ENCODE measurements at regions not wholly inside any gene's neighbourhood (a gene's known extent, or its start where the extent isn't known, plus 50 kb on each side); places are given as distances from the start of the nearest gene placed in this dataset.

DNA sequence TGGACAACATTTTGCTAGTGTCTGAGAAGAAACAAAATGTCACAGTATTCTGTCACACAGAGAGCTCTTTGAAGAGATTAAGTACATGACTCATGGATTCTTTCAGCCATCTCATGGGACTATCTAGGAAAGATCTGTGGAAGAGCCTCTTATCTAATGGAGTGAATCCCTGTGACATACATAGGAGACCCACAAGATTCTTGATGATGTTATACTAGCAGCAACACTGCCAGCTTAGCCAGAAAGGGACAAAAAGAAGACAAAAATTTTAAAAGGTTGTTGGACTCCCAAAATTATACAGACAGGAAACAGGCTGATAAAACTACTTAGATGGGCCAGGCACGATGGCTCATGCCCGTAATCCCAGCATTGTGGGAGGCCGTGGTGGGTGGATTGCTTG lies 143.3 kb upstream of the MGAT5 start:
- H3K4me3 ChIP-seq (ENCODE audit: low read length): no peak overlapping the region
- no peaks in the 10 kb centered on the region for H3K36me3 ChIP-seq (ENCODE audit: insufficient read depth, low read length)
- H3F3A ChIP-seq (ENCODE audit: insufficient read depth, low read length, poor library complexity, severe bottlenecking): no peaks in the 10 kb centered on the region
- H3K4me2 ChIP-seq (ENCODE audit: low read length): no peak overlapping the region
- no peaks in the 10 kb centered on the region for H3K9me3 ChIP-seq (ENCODE audit: low read length)
- H3K9me2 ChIP-seq (ENCODE audit: insufficient read depth, low read length): no peaks in the 10 kb centered on the region
- H3K27me3 ChIP-seq (ENCODE audit: insufficient read depth, low read depth, low read length): no peaks in the 10 kb centered on the region
- no peaks in the 10 kb centered on the region for H4K20me1 ChIP-seq (ENCODE audit: insufficient read depth)
- TF ChIP-seq SMC3 (conservative IDR thresholded peaks at IDR 0.05; ENCODE audit: poor library complexity): no peak
- TF ChIP-seq, protein P1, sequence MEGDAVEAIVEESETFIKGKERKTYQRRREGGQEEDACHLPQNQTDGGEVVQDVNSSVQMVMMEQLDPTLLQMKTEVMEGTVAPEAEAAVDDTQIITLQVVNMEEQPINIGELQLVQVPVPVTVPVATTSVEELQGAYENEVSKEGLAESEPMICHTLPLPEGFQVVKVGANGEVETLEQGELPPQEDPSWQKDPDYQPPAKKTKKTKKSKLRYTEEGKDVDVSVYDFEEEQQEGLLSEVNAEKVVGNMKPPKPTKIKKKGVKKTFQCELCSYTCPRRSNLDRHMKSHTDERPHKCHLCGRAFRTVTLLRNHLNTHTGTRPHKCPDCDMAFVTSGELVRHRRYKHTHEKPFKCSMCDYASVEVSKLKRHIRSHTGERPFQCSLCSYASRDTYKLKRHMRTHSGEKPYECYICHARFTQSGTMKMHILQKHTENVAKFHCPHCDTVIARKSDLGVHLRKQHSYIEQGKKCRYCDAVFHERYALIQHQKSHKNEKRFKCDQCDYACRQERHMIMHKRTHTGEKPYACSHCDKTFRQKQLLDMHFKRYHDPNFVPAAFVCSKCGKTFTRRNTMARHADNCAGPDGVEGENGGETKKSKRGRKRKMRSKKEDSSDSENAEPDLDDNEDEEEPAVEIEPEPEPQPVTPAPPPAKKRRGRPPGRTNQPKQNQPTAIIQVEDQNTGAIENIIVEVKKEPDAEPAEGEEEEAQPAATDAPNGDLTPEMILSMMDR (IDR thresholded peaks at IDR 0.05; ENCODE audit: poor library complexity, severe bottlenecking): no peak
- no peak for TF ChIP-seq EZH2 (IDR thresholded peaks at IDR 0.05; ENCODE audit: borderline replicate concordance, insufficient read depth, low read length, poor library complexity, severe bottlenecking)
- H3K27ac ChIP-seq (ENCODE audit: low read length): no peak overlapping the region
- H3K9ac ChIP-seq (ENCODE audit: low read length): no peak overlapping the region
- no peaks in the 10 kb centered on the region for H3K79me2 ChIP-seq (replicated peaks; ENCODE audit: insufficient read depth, low read length)
- no peak overlapping the region for H2AFZ ChIP-seq (ENCODE audit: low read depth, low read length)

DNA sequence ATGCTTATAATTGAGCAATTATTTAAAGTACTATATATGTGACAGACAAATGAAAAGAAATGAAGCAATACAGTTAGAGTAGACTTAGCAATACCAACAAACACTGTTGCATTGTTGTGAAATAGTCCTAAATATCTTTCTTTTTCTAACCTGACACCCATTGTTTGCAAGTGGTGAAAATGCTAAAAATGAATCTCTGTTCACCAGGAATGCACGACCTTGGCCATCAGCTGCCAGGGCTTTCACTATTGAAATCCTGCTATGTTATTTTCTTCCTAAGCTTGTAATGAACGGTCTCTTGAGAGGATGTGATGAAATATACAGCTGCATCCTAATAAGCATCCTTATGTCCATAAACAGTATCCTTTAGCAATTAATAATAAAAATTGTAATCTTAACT lies 136.2 kb upstream of the MGAT5 start:
- TF ChIP-seq TAF1 (IDR thresholded peaks at IDR 0.05; ENCODE audit: low read depth): no peak
- no peak for TF ChIP-seq SMC3 (conservative IDR thresholded peaks at IDR 0.05; ENCODE audit: poor library complexity)
- TF ChIP-seq EP300 (conservative IDR thresholded peaks at IDR 0.05; ENCODE audit: poor library complexity, severe bottlenecking): no peak
- TF ChIP-seq MXI1 (conservative IDR thresholded peaks at IDR 0.05; ENCODE audit: poor library complexity, severe bottlenecking): no peak
- TF ChIP-seq, protein P1 (IDR thresholded peaks at IDR 0.05; ENCODE audit: poor library complexity, severe bottlenecking): no peak
- no peak for TF ChIP-seq POLR2AphosphoS5 (IDR thresholded peaks at IDR 0.05)
- TF ChIP-seq EZH2 (IDR thresholded peaks at IDR 0.05; ENCODE audit: borderline replicate concordance, insufficient read depth, low read length, poor library complexity, severe bottlenecking): no peak
- TF ChIP-seq REST (IDR thresholded peaks at IDR 0.05; ENCODE audit: borderline replicate concordance): no peak
- no peak for TF ChIP-seq RAD21 (conservative IDR thresholded peaks at IDR 0.05)
- H3K79me2 ChIP-seq (replicated peaks; ENCODE audit: insufficient read depth, low read length): peaks cover 13% of the 10 kb centered on the region
- no peaks in the 10 kb centered on the region for H3K9me2 ChIP-seq (ENCODE audit: insufficient read depth, low read length)
- no peaks in the 10 kb centered on the region for H4K20me1 ChIP-seq (ENCODE audit: insufficient read depth)
- H3F3A ChIP-seq (ENCODE audit: insufficient read depth, low read length, poor library complexity, severe bottlenecking): no peaks in the 10 kb centered on the region
- H3K9me3 ChIP-seq (ENCODE audit: low read length): no peaks in the 10 kb centered on the region
- H3K27ac ChIP-seq (ENCODE audit: low read length): no peak overlapping the region
- H3K27me3 ChIP-seq (ENCODE audit: insufficient read depth, low read depth, low read length): no peaks in the 10 kb centered on the region
- H3K4me2 ChIP-seq (ENCODE audit: low read length): no peak overlapping the region
- H3K4me3 ChIP-seq (ENCODE audit: low read length): no peak overlapping the region
- H3K36me3 ChIP-seq (ENCODE audit: insufficient read depth, low read length): no peaks in the 10 kb centered on the region
- no peak overlapping the region for H3K9ac ChIP-seq (ENCODE audit: low read length)
- no peak overlapping the region for H2AFZ ChIP-seq (ENCODE audit: low read depth, low read length)
